Mesothelial cell of epicardium (in vitro differentiated cells): ENCODE measurements at regions not wholly inside any gene's neighbourhood (a gene's known extent, or its start where the extent isn't known, plus 50 kb on each side); places are given as distances from the start of the nearest gene placed in this dataset.
A peak's percentile ranks its signal among the peaks of the same experiment; 100 is the strongest.

Experiments used
- DNase-seq, 2 experiments: peaks; one replicate each; pipeline ENCODE4 v3.0.0; 2021; ENCODE audit warnings: low spot score in 2 of 2; ENCODE audit not compliant: unreplicated experiment in 2 of 2
- H3K27ac Mint-ChIP-seq: 2 replicates; pipeline ENCODE4 v1.8.0; 2021; ENCODE audit warnings: mixed read lengths
- H3K27me3 Mint-ChIP-seq: 2 replicates; pipeline ENCODE4 v1.8.0; 2021; ENCODE audit warnings: low read depth, mixed read lengths
- H3K36me3 Mint-ChIP-seq: 2 replicates; pipeline ENCODE4 v1.8.0; 2021; ENCODE audit warnings: mixed read lengths
- H3K4me1 Mint-ChIP-seq: 2 replicates; pipeline ENCODE4 v1.8.0; 2021; ENCODE audit warnings: mixed read lengths
- H3K4me3 Mint-ChIP-seq: 2 replicates; pipeline ENCODE4 v1.8.0; 2021; ENCODE audit warnings: mild to moderate bottlenecking, moderate library complexity, mixed read lengths
- H3K9me3 Mint-ChIP-seq: 2 replicates; pipeline ENCODE4 v1.8.0; 2021; ENCODE audit warnings: mixed read lengths
- TF ChIP-seq, protein P1 (sequence below): fragments of 200-600 bp; sonication (generic); IDR thresholded peaks from one replicate; pipeline ENCODE4 v1.5.0; 2021; ENCODE audit warnings: antibody characterized with exemption; ENCODE audit not compliant: unreplicated experiment

DNA sequence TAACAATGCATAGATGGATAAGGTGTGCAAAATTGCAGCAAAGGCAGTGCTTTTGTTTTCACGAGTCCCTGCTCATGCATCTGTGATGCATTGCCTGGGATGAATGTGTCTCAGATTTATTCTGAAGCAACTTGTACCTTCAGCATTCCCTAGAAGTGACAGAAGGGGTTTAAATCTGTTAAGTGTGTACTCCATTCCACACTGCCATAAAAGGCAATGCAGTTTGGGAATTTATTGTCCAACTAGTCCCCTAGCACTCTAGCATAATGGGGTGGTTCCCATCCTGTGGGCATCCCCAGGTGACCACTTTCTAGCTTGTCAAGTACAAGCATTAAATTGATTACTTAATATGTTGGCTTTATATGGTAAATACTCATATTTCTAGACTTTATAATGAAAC is 306.5 kb upstream of the CBLB start:
- H3K4me1 Mint-ChIP-seq: peaks cover 39% of the 10 kb centered on the region
- TF ChIP-seq, protein P1, sequence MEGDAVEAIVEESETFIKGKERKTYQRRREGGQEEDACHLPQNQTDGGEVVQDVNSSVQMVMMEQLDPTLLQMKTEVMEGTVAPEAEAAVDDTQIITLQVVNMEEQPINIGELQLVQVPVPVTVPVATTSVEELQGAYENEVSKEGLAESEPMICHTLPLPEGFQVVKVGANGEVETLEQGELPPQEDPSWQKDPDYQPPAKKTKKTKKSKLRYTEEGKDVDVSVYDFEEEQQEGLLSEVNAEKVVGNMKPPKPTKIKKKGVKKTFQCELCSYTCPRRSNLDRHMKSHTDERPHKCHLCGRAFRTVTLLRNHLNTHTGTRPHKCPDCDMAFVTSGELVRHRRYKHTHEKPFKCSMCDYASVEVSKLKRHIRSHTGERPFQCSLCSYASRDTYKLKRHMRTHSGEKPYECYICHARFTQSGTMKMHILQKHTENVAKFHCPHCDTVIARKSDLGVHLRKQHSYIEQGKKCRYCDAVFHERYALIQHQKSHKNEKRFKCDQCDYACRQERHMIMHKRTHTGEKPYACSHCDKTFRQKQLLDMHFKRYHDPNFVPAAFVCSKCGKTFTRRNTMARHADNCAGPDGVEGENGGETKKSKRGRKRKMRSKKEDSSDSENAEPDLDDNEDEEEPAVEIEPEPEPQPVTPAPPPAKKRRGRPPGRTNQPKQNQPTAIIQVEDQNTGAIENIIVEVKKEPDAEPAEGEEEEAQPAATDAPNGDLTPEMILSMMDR: no peak
- H3K27ac Mint-ChIP-seq: no peak overlapping the region
- no peak overlapping the region for H3K4me3 Mint-ChIP-seq
- no peaks in the 10 kb centered on the region for H3K36me3 Mint-ChIP-seq
- DNase-seq: no peak
- H3K9me3 Mint-ChIP-seq: no peaks in the 10 kb centered on the region
- no peaks in the 10 kb centered on the region for H3K27me3 Mint-ChIP-seq

DNA sequence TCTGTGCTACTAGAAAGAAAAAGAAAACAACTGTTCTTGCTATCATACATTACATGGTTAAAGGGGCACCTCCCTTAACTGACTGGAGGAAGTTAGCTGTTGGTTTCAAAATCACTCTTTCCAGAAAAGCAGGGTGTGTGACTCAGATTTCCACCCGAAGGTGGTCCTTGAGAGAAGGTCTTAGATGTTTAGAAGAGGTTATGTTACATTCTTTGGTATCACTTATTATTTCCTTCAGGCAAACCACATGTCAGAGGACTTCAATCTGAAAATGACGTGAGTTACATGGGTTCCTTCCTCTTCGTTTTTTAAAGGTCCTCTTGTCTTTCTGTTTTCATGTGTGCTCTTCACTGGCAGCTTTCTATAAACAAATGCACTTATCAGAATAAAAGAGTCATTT is 307.9 kb upstream of the CBLB start:
- Mint-ChIP-seq H3K27me3 (no peaks in the 10 kb centered on the region), H3K36me3 (no peaks in the 10 kb centered on the region), H3K4me1 (peaks cover 24% of the 10 kb centered on the region), H3K4me3 (no peak overlapping the region), H3K27ac (no peak overlapping the region), H3K9me3 (no peaks in the 10 kb centered on the region)
- no peak for DNase-seq
- TF ChIP-seq, protein P1: no peak

DNA sequence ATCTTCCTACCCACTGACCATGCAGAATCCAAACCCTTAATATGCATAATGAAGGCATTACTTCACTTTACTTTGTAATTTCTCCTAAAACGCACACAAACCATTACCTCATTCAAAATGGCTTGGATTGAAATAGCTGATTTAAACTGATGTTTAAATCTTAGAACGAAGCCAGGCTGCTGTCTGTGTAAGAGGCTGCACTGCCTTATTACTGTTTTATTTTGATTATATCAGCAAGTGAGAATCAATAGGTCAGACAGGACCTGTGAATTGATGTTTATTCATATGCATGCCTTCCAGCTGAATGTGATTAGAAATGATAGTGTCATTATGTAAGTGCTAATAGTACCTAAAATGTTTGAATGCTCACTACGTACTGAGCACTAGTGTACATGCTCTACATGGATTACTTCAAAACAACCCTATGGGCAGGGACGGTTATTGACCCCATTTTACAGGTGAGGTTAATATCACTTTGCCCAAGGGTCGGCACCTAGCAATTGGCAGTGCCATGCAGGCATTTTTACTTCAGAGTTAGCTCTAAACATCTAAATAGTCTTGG is 314.2 kb upstream of the CBLB start:
- Mint-ChIP-seq H3K27me3 (no peaks in the 10 kb centered on the region), H3K27ac (no peak overlapping the region), H3K36me3 (no peaks in the 10 kb centered on the region), H3K4me3 (no peak overlapping the region), H3K4me1 (peaks cover 17% of the 10 kb centered on the region), H3K9me3 (no peaks in the 10 kb centered on the region)
- TF ChIP-seq, protein P1: no peak
- DNase-seq: no peak

DNA sequence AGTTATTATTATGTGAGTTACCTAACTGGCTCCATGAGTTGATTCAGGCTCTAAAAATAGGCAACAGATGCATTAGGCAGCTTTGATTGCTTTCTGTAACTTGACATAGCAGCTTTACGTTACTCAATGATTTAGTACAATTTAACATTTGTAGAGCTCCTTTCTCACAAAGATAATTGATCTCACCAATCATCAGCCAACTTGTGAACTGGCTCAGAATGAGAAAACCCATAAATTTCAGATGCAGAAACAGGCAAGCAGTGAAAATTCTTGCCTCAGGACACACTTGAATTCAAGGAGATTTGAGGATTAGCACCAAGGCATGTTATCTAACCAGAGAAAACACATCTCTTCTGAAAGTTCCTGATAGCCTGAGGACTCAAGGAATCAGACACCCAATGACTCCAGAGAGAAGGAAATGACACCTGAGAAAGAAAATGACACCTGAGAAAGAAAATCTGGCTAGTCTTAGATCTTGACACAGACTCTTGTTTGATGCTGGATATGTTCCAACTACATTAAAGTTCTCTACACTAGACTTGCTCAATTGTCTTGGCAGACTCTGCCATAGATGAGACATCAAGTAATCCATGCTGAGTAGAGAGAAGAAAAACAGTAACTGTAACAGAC is 315.1 kb upstream of the CBLB start:
- TF ChIP-seq, protein P1: no peak
- H3K4me3 Mint-ChIP-seq: no peak overlapping the region
- DNase-seq: no peak

DNA sequence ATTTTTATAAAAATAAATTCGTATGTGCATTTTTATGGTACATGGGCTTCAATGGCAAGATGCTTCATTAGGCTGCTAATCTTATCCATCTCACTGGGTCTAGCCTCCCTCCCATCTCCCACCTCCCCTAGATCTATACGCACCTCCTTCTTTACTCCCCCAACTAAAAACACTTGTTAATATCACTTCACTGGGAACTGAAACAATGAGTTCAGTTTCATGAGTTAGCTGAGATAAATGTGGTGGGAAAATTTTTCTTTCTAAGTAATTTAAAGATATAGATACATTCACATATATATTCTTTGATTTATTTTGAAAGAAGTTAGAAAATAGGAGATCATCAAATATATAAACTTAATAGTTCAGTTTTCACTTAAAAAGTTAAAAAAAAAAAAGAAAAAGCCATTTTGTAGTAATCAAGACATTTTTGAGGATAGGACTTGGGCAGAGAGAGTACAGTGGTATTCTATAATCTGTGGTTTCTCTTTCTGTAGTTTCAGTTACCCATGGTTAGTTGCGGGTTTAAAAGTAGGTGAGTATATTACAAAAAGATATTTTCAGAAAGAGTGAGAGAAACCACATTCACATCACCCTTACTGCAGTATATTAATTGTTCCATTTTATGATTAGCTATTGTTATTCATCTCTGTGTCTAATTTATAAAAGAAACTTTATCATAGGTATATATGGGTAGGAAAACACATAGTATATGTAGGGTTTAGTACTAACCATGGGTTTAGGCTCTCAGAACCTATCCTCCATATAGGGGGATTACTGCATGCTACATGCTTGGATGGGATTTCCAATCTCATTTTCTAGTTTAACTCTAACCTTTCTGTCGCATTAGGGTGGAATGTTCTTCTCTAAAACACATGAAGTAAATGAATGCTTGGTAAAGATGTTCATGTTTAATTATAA is 316.0 kb upstream of the CBLB start:
- no peak overlapping the region for H3K4me3 Mint-ChIP-seq
- TF ChIP-seq, protein P1: no peak
- H3K36me3 Mint-ChIP-seq: no peaks in the 10 kb centered on the region
- H3K27me3 Mint-ChIP-seq: no peaks in the 10 kb centered on the region
- no peak overlapping the region for H3K27ac Mint-ChIP-seq
- H3K4me1 Mint-ChIP-seq: peaks cover 17% of the 10 kb centered on the region
- H3K9me3 Mint-ChIP-seq: no peaks in the 10 kb centered on the region
- no peak for DNase-seq

More for the DNA sequence above, 315.1 kb upstream of the CBLB start:
- H3K27ac Mint-ChIP-seq: peak overlapping the region; percentile 39
- H3K27me3 Mint-ChIP-seq: no peaks in the 10 kb centered on the region
- H3K36me3 Mint-ChIP-seq: no peaks in the 10 kb centered on the region
- peaks cover 17% of the 10 kb centered on the region for H3K4me1 Mint-ChIP-seq
- H3K9me3 Mint-ChIP-seq: no peaks in the 10 kb centered on the region
